HG03025 (cell line): ENCODE measurements at regions not wholly inside any gene's neighbourhood (a gene's known extent, or its start where the extent isn't known, plus 50 kb on each side); places are given as distances from the start of the nearest gene placed in this dataset.
"Not testable (repeated sequence)": the region's sequence is repeated elsewhere in the genome, so short reads cannot be mapped to it uniquely, and the experiment has no call there.

Experiments
- ATAC-seq: cut with Tn5 transposase; IDR thresholded peaks from one replicate; pipeline ENCODE4 v1.9.1; 2021; ENCODE audit warnings: mild to moderate bottlenecking, moderate library complexity; ENCODE audit not compliant: unreplicated experiment, low FRiP score

DNA sequence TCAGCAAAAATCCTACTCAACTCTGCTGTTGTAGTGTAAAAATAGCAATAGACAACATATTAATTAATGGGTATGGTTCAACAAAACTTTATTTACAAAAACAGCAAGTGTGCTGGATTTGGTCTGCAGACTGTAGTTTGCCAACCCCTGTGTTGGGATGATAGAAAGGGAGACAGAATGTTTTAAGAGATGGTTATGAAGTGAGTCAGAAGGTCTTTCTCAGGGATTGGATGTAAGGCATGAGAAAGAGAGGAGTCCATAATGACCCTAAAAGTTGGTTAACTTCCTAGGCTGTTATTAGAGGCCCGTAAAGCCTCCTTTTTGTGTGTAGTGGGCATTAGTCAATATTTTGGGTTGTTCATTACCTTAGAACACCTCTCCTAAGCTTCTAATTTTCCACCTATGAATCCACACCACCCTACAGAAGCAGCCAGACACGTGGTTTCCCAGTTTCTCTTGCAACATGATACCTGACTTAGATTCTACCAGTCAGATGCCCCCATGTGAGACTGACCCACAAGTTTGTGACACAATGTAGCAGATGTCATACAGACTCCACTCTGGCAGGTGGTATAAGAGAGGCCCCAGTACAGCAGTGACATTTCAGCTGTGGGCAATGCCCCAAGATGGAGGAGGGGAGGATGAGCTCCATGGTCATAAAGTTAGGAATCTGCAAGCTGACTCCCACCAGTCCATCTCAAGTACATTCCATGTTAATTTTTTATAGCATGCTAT, 1015.6 kb downstream of the KCNMA1 start:
- no peak for ATAC-seq

- ATAC-seq, result no peak
Measured at GRCh38 chr10:76618641-76619040, 1019.0 kb downstream of the KCNMA1 start.

- no peak for ATAC-seq
Measured at GRCh38 chr10:76618171-76618570, 1019.4 kb downstream of the KCNMA1 start.

- ATAC-seq, result not testable (repeated sequence)
Measured at GRCh38 chr10:76616666-76617065, 1020.9 kb downstream of the KCNMA1 start.

- ATAC-seq, result no peak
Measured at GRCh38 chr10:76615049-76615448, 1022.6 kb downstream of the KCNMA1 start.
